PFSK-1 (cell line): ENCODE measurements at regions not wholly inside any gene's neighbourhood (a gene's known extent, or its start where the extent isn't known, plus 50 kb on each side); places are given as distances from the start of the nearest gene placed in this dataset.

ENCODE experiments used
- FOXP2 ChIP-seq: optimal IDR thresholded peaks from 2 replicates; pipeline ENCODE3; 2011; ENCODE audit warnings: borderline replicate concordance, control low read depth, inconsistent platforms; ENCODE audit not compliant: insufficient read depth; ENCODE audit errors: extremely low read length, extremely low read depth
- POLR2AphosphoS5 ChIP-seq: IDR thresholded peaks from 2 replicates; pipeline ENCODE4 v1.6.1; 2012; ENCODE audit warnings: low read depth, mild to moderate bottlenecking, control low read depth, low read length, moderate library complexity
- REST ChIP-seq, 2 experiments: IDR thresholded peaks; 2 replicates each; pipeline versions ENCODE4 v1.6.1 to v1.8.0; 2011 to 2012; ENCODE audit warnings: low read depth in 2 of 2, low read length in 2 of 2, control low read depth in 1 of 2, inconsistent platforms in 1 of 2, mild to moderate bottlenecking in 1 of 2, moderate library complexity in 1 of 2; ENCODE audit not compliant: insufficient read depth in 1 of 2
- SIN3A ChIP-seq: IDR thresholded peaks from 2 replicates; pipeline ENCODE4 v1.6.1; 2012; ENCODE audit warnings: mild to moderate bottlenecking, low read length, moderate library complexity, borderline replicate concordance; ENCODE audit not compliant: insufficient read depth
- TAF1 ChIP-seq: IDR thresholded peaks from 2 replicates; pipeline ENCODE4 v1.6.1; 2012; ENCODE audit warnings: low read length, control low read depth, borderline replicate concordance; ENCODE audit not compliant: insufficient read depth

GRCh38 chr10:111303887-111304286 lies 227.1 kb downstream of the ADRA2A start:
- TF ChIP-seq REST (IDR thresholded peaks at IDR 0.05; ENCODE audit: insufficient read depth in 1 of 2, low read depth in 2 of 2, low read length in 2 of 2) (no peak), FOXP2 (no peak), SIN3A (no peak), POLR2AphosphoS5 (no peak), TAF1 (no peak)

- TF ChIP-seq FOXP2 (no peak), REST (IDR thresholded peaks at IDR 0.05; ENCODE audit: insufficient read depth in 1 of 2, low read depth in 2 of 2, low read length in 2 of 2) (no peak), SIN3A (no peak), POLR2AphosphoS5 (no peak), TAF1 (no peak)
Measured at GRCh38 chr10:111316722-111317212, 239.9 kb downstream of the ADRA2A start.

- no peak for TF ChIP-seq REST (IDR thresholded peaks at IDR 0.05; ENCODE audit: insufficient read depth in 1 of 2, low read depth in 2 of 2, low read length in 2 of 2)
Measured at GRCh38 chr10:111319866-111320265, 243.0 kb downstream of the ADRA2A start.

GRCh38 chr10:111323389-111323966 lies 246.6 kb downstream of the ADRA2A start:
- TF ChIP-seq REST (IDR thresholded peaks at IDR 0.05; ENCODE audit: insufficient read depth in 1 of 2, low read depth in 2 of 2, low read length in 2 of 2) (no peak), POLR2AphosphoS5 (no peak), TAF1 (no peak), SIN3A (no peak), FOXP2 (no peak)

- TF ChIP-seq POLR2AphosphoS5: no peak
- no peak for TF ChIP-seq TAF1
- no peak for TF ChIP-seq SIN3A
- TF ChIP-seq REST (IDR thresholded peaks at IDR 0.05; ENCODE audit: insufficient read depth in 1 of 2, low read depth in 2 of 2, low read length in 2 of 2): no peak
Measured at GRCh38 chr10:111335826-111336225, 259.0 kb downstream of the ADRA2A start.
